ENCODE measurements at regions not wholly inside any gene's neighbourhood (a gene's known extent, or its start where the extent isn't known, plus 50 kb on each side); places are given as distances from the start of the nearest gene placed in this dataset.

DNA sequence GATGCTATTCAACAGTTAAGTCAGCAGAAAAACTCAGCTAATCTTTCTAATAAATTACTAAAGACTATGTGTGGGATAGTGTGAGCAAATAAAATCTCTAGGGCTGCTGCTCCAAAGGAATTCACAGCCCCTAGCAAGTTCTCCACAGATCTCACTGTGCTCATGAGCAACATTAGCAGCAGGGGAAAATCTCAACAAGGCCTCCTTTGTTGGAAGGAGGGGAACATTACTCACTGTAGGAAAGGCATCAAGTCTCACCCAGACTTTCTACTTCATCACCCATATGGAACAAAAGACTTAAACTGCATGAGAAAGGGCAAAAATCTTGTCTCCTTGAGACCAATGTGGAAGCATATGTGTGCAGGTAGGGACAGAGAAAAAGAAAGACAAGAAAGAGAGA, 726.4 kb upstream of the SLC35B3 start:
- H3K36me3 ChIP-seq, result no peaks in the 10 kb centered on the region
- no peak for DNase-seq
- no peak overlapping the region for H3K27ac ChIP-seq
- H3K4me1 ChIP-seq, result no peaks in the 10 kb centered on the region
- no peaks in the 10 kb centered on the region for H3K9me3 ChIP-seq
- TF ChIP-seq, protein P1, sequence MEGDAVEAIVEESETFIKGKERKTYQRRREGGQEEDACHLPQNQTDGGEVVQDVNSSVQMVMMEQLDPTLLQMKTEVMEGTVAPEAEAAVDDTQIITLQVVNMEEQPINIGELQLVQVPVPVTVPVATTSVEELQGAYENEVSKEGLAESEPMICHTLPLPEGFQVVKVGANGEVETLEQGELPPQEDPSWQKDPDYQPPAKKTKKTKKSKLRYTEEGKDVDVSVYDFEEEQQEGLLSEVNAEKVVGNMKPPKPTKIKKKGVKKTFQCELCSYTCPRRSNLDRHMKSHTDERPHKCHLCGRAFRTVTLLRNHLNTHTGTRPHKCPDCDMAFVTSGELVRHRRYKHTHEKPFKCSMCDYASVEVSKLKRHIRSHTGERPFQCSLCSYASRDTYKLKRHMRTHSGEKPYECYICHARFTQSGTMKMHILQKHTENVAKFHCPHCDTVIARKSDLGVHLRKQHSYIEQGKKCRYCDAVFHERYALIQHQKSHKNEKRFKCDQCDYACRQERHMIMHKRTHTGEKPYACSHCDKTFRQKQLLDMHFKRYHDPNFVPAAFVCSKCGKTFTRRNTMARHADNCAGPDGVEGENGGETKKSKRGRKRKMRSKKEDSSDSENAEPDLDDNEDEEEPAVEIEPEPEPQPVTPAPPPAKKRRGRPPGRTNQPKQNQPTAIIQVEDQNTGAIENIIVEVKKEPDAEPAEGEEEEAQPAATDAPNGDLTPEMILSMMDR (IDR thresholded peaks at IDR 0.05), result no peak
- no peak for TF ChIP-seq POLR2A (IDR thresholded peaks at IDR 0.05)
- intact Hi-C loops (cut with DNase I; ENCODE audit: low total_unique reads), result no loop called here
- H3K27me3 ChIP-seq, result no peaks in the 10 kb centered on the region
- H3K4me3 ChIP-seq, result no peak overlapping the region

DNA sequence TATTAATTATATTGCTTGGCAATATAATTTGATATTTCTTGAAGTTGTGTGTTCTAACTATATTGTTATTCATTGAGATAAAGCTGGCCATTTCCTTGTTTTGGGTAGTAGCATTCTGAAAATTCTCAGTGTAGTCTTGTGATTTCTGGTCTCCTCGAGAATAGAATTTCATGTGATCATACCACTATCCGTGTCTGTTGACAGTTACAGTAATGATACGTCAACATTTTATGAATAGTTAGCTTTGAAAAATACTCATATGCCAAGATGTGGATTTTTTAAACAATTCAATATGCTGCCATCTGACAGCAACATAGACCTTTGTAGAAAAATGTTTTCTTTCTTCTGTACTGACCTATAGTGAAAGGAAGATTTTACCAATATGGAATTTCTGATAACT, 723.7 kb upstream of the SLC35B3 start:
- Histone ChIP-seq H3K4me1 (no peaks in the 10 kb centered on the region), H3K36me3 (no peaks in the 10 kb centered on the region), H3K9me3 (no peaks in the 10 kb centered on the region), H3K27me3 (no peaks in the 10 kb centered on the region), H3K27ac (no peak overlapping the region), H3K4me3 (no peak overlapping the region)
- intact Hi-C loops (cut with DNase I; ENCODE audit: low total_unique reads), result no loop called here
- DNase-seq, result no peak
- no peak for TF ChIP-seq POLR2A (IDR thresholded peaks at IDR 0.05)
- TF ChIP-seq, protein P1 (IDR thresholded peaks at IDR 0.05), result no peak

DNA sequence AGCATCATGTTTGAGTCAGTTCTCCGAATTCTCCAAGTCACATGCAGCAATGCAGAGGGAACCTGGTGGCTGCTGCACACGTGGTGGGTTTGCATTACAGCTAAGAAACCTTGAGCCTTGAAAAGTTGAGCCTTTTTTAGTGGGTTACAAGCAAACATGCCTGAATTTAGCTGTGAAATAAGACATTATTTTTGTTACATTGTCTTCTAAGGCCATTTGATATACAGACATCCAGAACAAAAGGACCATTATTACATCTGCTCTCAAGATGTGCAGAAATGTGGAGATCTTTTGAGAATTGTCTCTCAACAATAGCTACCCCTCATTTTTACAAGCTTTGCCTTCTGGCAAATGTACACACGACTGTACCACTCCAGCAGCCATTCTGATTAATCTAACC, 720.5 kb upstream of the SLC35B3 start:
- no peak for DNase-seq
- Histone ChIP-seq H3K9me3 (no peaks in the 10 kb centered on the region), H3K36me3 (no peaks in the 10 kb centered on the region), H3K4me3 (no peak overlapping the region), H3K27me3 (no peaks in the 10 kb centered on the region), H3K27ac (no peak overlapping the region), H3K4me1 (no peaks in the 10 kb centered on the region)
- no peak for TF ChIP-seq POLR2A (IDR thresholded peaks at IDR 0.05)
- TF ChIP-seq, protein P1 (IDR thresholded peaks at IDR 0.05), result no peak
- intact Hi-C loops (cut with DNase I; ENCODE audit: low total_unique reads), result no loop called here

DNA sequence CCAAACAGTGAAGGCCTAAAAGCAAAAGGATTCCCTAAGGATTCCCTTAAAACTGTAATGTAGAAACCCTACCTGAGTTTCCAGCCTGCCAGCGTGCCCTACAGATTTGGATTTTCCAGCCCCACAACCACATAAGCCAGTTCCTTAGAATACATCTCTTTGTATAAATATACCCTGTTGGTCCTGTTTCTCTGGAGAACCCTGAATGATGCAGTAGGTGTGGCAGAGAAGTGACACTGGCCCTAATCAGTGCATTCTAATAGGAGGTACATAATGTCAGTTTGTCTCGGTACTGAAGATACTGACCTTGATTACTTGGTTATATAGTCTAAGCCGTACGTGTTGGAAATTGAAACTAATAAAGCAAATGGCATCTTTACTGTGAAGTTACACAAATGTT, 707.8 kb upstream of the SLC35B3 start:
- Histone ChIP-seq H3K4me1 (no peaks in the 10 kb centered on the region), H3K36me3 (no peaks in the 10 kb centered on the region), H3K27me3 (no peaks in the 10 kb centered on the region), H3K27ac (no peak overlapping the region), H3K4me3 (no peak overlapping the region), H3K9me3 (no peaks in the 10 kb centered on the region)
- TF ChIP-seq POLR2A (IDR thresholded peaks at IDR 0.05), result no peak
- TF ChIP-seq, protein P1 (IDR thresholded peaks at IDR 0.05), result no peak
- DNase-seq, result no peak
- intact Hi-C loops (cut with DNase I; ENCODE audit: low total_unique reads), result no loop called here

DNA sequence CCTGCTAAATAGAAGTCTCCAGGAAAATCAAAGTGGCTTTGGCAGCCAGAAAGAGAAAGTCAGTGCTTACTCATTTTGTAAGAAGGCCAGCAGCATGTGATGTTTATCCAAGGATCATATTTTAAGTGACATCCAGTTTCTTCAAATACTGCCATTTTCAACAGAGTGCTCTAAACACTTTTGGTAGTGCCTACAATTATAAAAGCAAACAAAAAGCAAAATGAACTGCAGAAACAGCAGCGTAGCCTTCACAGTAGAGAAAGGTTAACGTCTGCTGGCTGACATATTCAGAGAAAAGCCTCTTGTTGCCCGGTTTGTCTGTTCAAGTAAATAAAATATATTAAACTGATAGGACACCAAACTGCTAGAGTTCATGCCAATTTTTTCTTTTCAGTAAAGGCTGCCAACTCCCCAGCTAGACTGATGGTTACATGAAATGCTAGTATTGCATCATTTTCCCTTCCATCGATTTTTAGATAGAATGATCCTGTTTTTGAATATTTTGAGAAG, 705.7 kb upstream of the SLC35B3 start:
- H3K9me3 ChIP-seq, result no peaks in the 10 kb centered on the region
- H3K27ac ChIP-seq, result no peak overlapping the region
- H3K27me3 ChIP-seq, result no peaks in the 10 kb centered on the region
- no peak overlapping the region for H3K4me3 ChIP-seq
- no peaks in the 10 kb centered on the region for H3K36me3 ChIP-seq
- TF ChIP-seq, protein P1 (IDR thresholded peaks at IDR 0.05), result no peak
- no peak for TF ChIP-seq POLR2A (IDR thresholded peaks at IDR 0.05)
- H3K4me1 ChIP-seq, result no peaks in the 10 kb centered on the region
- no peak for DNase-seq
- intact Hi-C loops (cut with DNase I; ENCODE audit: low total_unique reads), result no loop called here

Data from uterus (tissue), 3 donors.